B cell (primary cell): ENCODE measurements at regions not wholly inside any gene's neighbourhood (a gene's known extent, or its start where the extent isn't known, plus 50 kb on each side); places are given as distances from the start of the nearest gene placed in this dataset.

Experiments
- ATAC-seq: fragments of 200-7000 bp; cut with Tn5 transposase; one replicate; pipeline ENCODE4 v1.10.0; 2021; ENCODE audit warnings: low read depth, mild to moderate bottlenecking, moderate number of reproducible peaks, moderate library complexity
- CTCF ChIA-PET: fragments of 350-600 bp; sonication (Branson Sonifier 250); formaldehyde crosslinking; loops from one replicate; lab custom pipeline; 2021; ENCODE audit warnings: antibody characterized with exemption, inconsistent platforms; lab: Charles Lee
- POLR2A ChIA-PET: fragments of 350-600 bp; sonication (Branson Sonifier 250); formaldehyde crosslinking; loops from one replicate; lab custom pipeline; 2021; ENCODE audit warnings: antibody characterized with exemption; lab: Charles Lee
- DNase-seq: peaks from one replicate; pipeline ENCODE4 v3.0.0; 2013
- H2AFZ ChIP-seq: 2 replicates; pipeline ENCODE4 v1.6.1; 2012; ENCODE audit warnings: mild to moderate bottlenecking, low read depth, low read length; ENCODE audit not compliant: insufficient read depth, poor library complexity, severe bottlenecking
- H3K27ac ChIP-seq, 2 donors: 1 replicate in 1 of 2; 2 replicates in 1 of 2; pipeline ENCODE4 v1.5.1; 2012 to 2013; ENCODE audit warnings: low read length in 2 of 2, mild to moderate bottlenecking in 2 of 2, moderate library complexity in 1 of 2
- H3K27me3 ChIP-seq, 4 experiments: fragments of 200-600 bp in 1 of 4; sonication (generic) in 1 of 4; replicated peaks in 1 of 4; 1 replicate in 2 of 4; 2 replicates in 2 of 4; pipeline versions ENCODE4 v1.6.1 to v1.7.0; 2013 to 2016; ENCODE audit warnings: low read length in 3 of 4, mild to moderate bottlenecking in 2 of 4, mixed read lengths in 1 of 4, moderate library complexity in 1 of 4; ENCODE audit not compliant: insufficient read depth in 4 of 4, control insufficient read depth in 3 of 4; ENCODE audit errors: control extremely low read depth in 1 of 4
- H3K36me3 ChIP-seq, 2 experiments: replicated peaks in 1 of 2; 1 replicate in 1 of 2; 2 replicates in 1 of 2; pipeline versions ENCODE4 v1.6.1 to v1.7.1; 2013; ENCODE audit warnings: low read length in 1 of 2; ENCODE audit not compliant: insufficient read depth in 2 of 2, control insufficient read depth in 1 of 2; ENCODE audit errors: control extremely low read depth in 1 of 2, extremely low read depth in 1 of 2
- H3K4me1 ChIP-seq, 2 donors: fragments of 200-600 bp in 1 of 2; sonication (generic) in 1 of 2; 1 replicate in 1 of 2; 2 replicates in 1 of 2; pipeline versions ENCODE4 v1.5.1 to v1.6.1; 2013 to 2017; ENCODE audit warnings: low read length in 2 of 2; ENCODE audit not compliant: control insufficient read depth in 2 of 2, insufficient read depth in 2 of 2
- H3K4me2 ChIP-seq: replicated peaks from 2 replicates; pipeline ENCODE3; 2012; ENCODE audit warnings: mild to moderate bottlenecking, low read depth, low read length; ENCODE audit not compliant: poor library complexity, severe bottlenecking
- H3K4me3 ChIP-seq, 5 experiments: fragments of 200-600 bp in 1 of 5; sonication (generic) in 1 of 5; 1 replicate in 3 of 5; 2 replicates in 2 of 5; pipeline versions ENCODE4 v1.5.1 to v1.7.0; 2011 to 2016; ENCODE audit warnings: low read length in 4 of 5, mild to moderate bottlenecking in 4 of 5, low read depth in 2 of 5, control low read depth in 1 of 5, moderate library complexity in 1 of 5; ENCODE audit not compliant: insufficient read depth in 1 of 5; ENCODE audit errors: control extremely low read depth in 1 of 5, extremely low read depth in 1 of 5
- H3K79me2 ChIP-seq: fragments of 200-600 bp; sonication (generic); one replicate; pipeline ENCODE4 v1.6.0; 2016; ENCODE audit warnings: low read length; ENCODE audit not compliant: control insufficient read depth, insufficient read depth
- H3K9ac ChIP-seq: fragments of 200-600 bp; sonication (generic); 2 replicates; pipeline ENCODE4 v1.6.1; 2017; ENCODE audit warnings: mild to moderate bottlenecking, low read length, moderate library complexity
- H3K9me3 ChIP-seq, 3 donors: one replicate each; pipeline versions ENCODE4 v1.6.1 to v1.7.1; 2013; ENCODE audit warnings: low read length in 2 of 3; ENCODE audit not compliant: control insufficient read depth in 2 of 3, insufficient read depth in 1 of 3; ENCODE audit errors: control extremely low read depth in 1 of 3
- H4K20me1 ChIP-seq: 2 replicates; pipeline ENCODE4 v1.6.0; 2012; ENCODE audit warnings: mild to moderate bottlenecking, low read length; ENCODE audit not compliant: insufficient read depth, control insufficient read depth, poor library complexity, severe bottlenecking
- H3K27ac Mint-ChIP-seq: one replicate; pipeline ENCODE4 v1.8.0; 2021; ENCODE audit warnings: mixed read lengths
- H3K27me3 Mint-ChIP-seq: one replicate; pipeline ENCODE4 v1.8.0; 2021; ENCODE audit warnings: mixed read lengths
- H3K4me1 Mint-ChIP-seq: one replicate; pipeline ENCODE4 v1.8.0; 2021; ENCODE audit warnings: mixed read lengths
- H3K4me3 Mint-ChIP-seq: one replicate; pipeline ENCODE4 v1.8.0; 2021; ENCODE audit warnings: mixed read lengths
- H3K9me3 Mint-ChIP-seq: one replicate; pipeline ENCODE4 v1.8.0; 2022; ENCODE audit warnings: mixed read lengths; ENCODE audit not compliant: insufficient read depth
- CTCF ChIP-seq: fragments of 200-600 bp; IDR thresholded peaks from one replicate; pipeline ENCODE4 v1.8.0; 2022; ENCODE audit warnings: antibody characterized with exemption, mild to moderate bottlenecking
- EZH2 ChIP-seq: IDR thresholded peaks from 2 replicates; pipeline ENCODE4 v1.6.1; 2012; ENCODE audit warnings: borderline replicate concordance, low read depth, mild to moderate bottlenecking, moderate library complexity, low read length; ENCODE audit not compliant: insufficient read depth, poor library complexity, severe bottlenecking
- WGBS: methylation state at CpG from one replicate; pipeline ENCODE4 v1.1.5; 2013; ENCODE audit warnings: missing lambda C conversion rate; ENCODE audit not compliant: insufficient coverage; 5-methylcytosine and 5-hydroxymethylcytosine counted together
- intact Hi-C: fragments of 100-400 bp; cut with micrococcal nuclease; formaldehyde crosslinking; loops from one replicate; pipeline ENCODE4 v1.10.0; 2022

GRCh38 chr7:95700917-95701316, 71.4 kb upstream of the DYNC1I1 start:
- no peak overlapping the region for H3K9ac ChIP-seq
- no peak overlapping the region for H3K27ac Mint-ChIP-seq
- H3K9me3 ChIP-seq, result no peaks in the 10 kb centered on the region
- no peaks in the 10 kb centered on the region for H3K4me1 Mint-ChIP-seq
- TF ChIP-seq EZH2, result no peak
- TF ChIP-seq CTCF, result no peak
- no peak overlapping the region for H2AFZ ChIP-seq
- H3K4me3 Mint-ChIP-seq, result no peak overlapping the region
- no peaks in the 10 kb centered on the region for H3K4me1 ChIP-seq
- intact Hi-C loops, result no loop called here
- peaks cover 0 to 25% (median 3%) of the 10 kb centered on the region in 4 experiments for H3K27me3 ChIP-seq
- H3K79me2 ChIP-seq, result no peaks in the 10 kb centered on the region
- ChIA-PET CTCF (interaction anchor here (1.0 to 1.4 kb wide), 4 partner anchors 10 to 224 kb away, joined by 3 to 10 read pairs (median 3); no protein-coding TSS in a partner anchor), POLR2A (no interaction called here)
- H4K20me1 ChIP-seq, result no peaks in the 10 kb centered on the region
- DNase-seq (no peak), ATAC-seq (no peak)
- H3K36me3 ChIP-seq, result no peaks in the 10 kb centered on the region
- H3K4me2 ChIP-seq, result no peak overlapping the region
- peaks cover 30% of the 10 kb centered on the region for H3K27me3 Mint-ChIP-seq
- H3K4me3 ChIP-seq, result no peak overlapping the region
- no peaks in the 10 kb centered on the region for H3K9me3 Mint-ChIP-seq
- no peak overlapping the region for H3K27ac ChIP-seq

- Histone ChIP-seq H3K79me2 (no peaks in the 10 kb centered on the region), H3K9ac (no peak overlapping the region), H3K4me1 (peaks cover 0 to 4% of the 10 kb centered on the region in 2 donors), H3K9me3 (no peaks in the 10 kb centered on the region), H3K4me3 (no peak overlapping the region), H3K27ac (no peak overlapping the region), H4K20me1 (no peaks in the 10 kb centered on the region), H3K27me3 (peaks cover 0 to 5% (median 0%) of the 10 kb centered on the region in 4 experiments), H2AFZ (no peak overlapping the region), H3K4me2 (no peak overlapping the region), H3K36me3 (no peaks in the 10 kb centered on the region)
- ATAC-seq (no peak), DNase-seq (no peak)
- intact Hi-C loops, result no loop called here
- H3K27me3 Mint-ChIP-seq, result peaks cover 17% of the 10 kb centered on the region
- H3K4me1 Mint-ChIP-seq, result peaks cover 4% of the 10 kb centered on the region
- no peak overlapping the region for H3K27ac Mint-ChIP-seq
- ChIA-PET CTCF (interaction anchor here (1.0 to 11.1 kb wide), 5 partner anchors 8 to 181 kb away, joined by 3 to 695 read pairs (median 5); no protein-coding TSS in a partner anchor), POLR2A (interaction anchor here (0.6 kb wide), 1 partner anchor 460 kb away, joined by 10 read pairs; no protein-coding TSS in a partner anchor)
- H3K4me3 Mint-ChIP-seq, result no peak overlapping the region
- H3K9me3 Mint-ChIP-seq, result no peaks in the 10 kb centered on the region
- WGBS, result no CpG with 5 or more reads among the region's 2 CpGs
- TF ChIP-seq CTCF, result no peak
These were observed 78.0 kb upstream of the DYNC1I1 start for GRCh38 chr7:95694334-95694733.
